MCF 10A (cell line): ENCODE measurements at regions not wholly inside any gene's neighbourhood (a gene's known extent, or its start where the extent isn't known, plus 50 kb on each side); places are given as distances from the start of the nearest gene placed in this dataset.

Experiments used
- BruUV-seq: library from RNA; stranded (reverse); fragments of 400-500 nt; replicated peaks from 2 replicates; lab custom pipeline; 2021; lab: Mats Ljungman, UMichigan
- CTCF ChIA-PET: fragments of 300-600 bp; sonication (Branson Sonifier 250); formaldehyde crosslinking; extraction: SDS; loops from one replicate; lab custom pipeline; 2021; ENCODE audit warnings: antibody characterized with exemption, inconsistent platforms; lab: Yijun Ruan, JAX
- POLR2A ChIA-PET: fragments of 300-600, 350-650 bp; sonication (Branson Sonifier 250); formaldehyde crosslinking; extraction: SDS; loops from one replicate; lab custom pipeline; 2020; ENCODE audit warnings: antibody characterized with exemption, inconsistent platforms; lab: Yijun Ruan, JAX
- DNase-seq: peaks from one replicate; pipeline ENCODE4 v3.0.0-alpha.2; 2018; ENCODE audit not compliant: unreplicated experiment
- H3K27ac Mint-ChIP-seq: one replicate; pipeline ENCODE4 v1.8.0; 2022; ENCODE audit warnings: mild to moderate bottlenecking, low read depth, mixed read lengths; ENCODE audit not compliant: unreplicated experiment
- H3K27me3 Mint-ChIP-seq: one replicate; pipeline ENCODE4 v1.8.0; 2022; ENCODE audit warnings: mixed read lengths; ENCODE audit not compliant: insufficient read depth, unreplicated experiment
- H3K36me3 Mint-ChIP-seq: one replicate; pipeline ENCODE4 v1.8.0; 2022; ENCODE audit warnings: mild to moderate bottlenecking, moderate library complexity, mixed read lengths; ENCODE audit not compliant: insufficient read depth, unreplicated experiment
- H3K4me1 Mint-ChIP-seq: one replicate; pipeline ENCODE4 v1.8.0; 2022; ENCODE audit warnings: mixed read lengths; ENCODE audit not compliant: insufficient read depth, unreplicated experiment
- H3K4me3 Mint-ChIP-seq: one replicate; pipeline ENCODE4 v1.8.0; 2022; ENCODE audit warnings: mild to moderate bottlenecking, moderate library complexity, mixed read lengths; ENCODE audit not compliant: unreplicated experiment
- H3K9me3 Mint-ChIP-seq: one replicate; pipeline ENCODE4 v1.8.0; 2022; ENCODE audit warnings: mixed read lengths; ENCODE audit not compliant: unreplicated experiment
- intact Hi-C: fragments of 100-400 bp; cut with micrococcal nuclease; formaldehyde crosslinking; loops from 2 replicates; pipeline ENCODE4 v1.14.1; 2022
- TF ChIP-seq, protein P1 (sequence below): fragments of 200-600 bp; IDR thresholded peaks from one replicate; pipeline ENCODE4 v1.8.0; 2022; ENCODE audit warnings: antibody characterized with exemption, mild to moderate bottlenecking; ENCODE audit not compliant: unreplicated experiment

DNA sequence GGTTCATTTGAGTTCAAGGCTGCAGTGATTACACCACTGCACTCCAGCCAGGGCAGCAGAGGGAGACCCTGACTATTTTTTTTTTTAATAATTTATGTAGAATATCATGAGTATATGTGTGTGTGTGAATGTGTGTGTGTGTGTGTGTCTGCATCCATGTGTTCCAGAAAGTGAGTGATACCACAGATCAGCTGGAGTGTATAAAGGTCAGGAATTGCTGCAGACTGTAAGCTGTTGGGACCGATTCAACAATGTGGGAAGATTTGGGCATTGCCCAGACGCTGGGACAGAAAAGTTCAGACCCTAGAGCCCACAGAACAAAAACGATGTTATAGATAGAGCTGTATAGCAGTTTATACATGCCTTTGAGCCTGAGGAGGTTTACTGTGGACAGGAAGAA, 435.6 kb downstream of the CCSER2 start:
- ChIA-PET POLR2A (interaction anchor here (0.6 kb wide), 1 partner anchor 248 kb away, joined by 3 read pairs; no protein-coding TSS in a partner anchor), CTCF (interaction anchor here (0.6 to 1.6 kb wide), 3 partner anchors 20 to 415 kb away, joined by 3 to 5 read pairs (median 4); no protein-coding TSS in a partner anchor)
- no peaks in the 10 kb centered on the region for H3K36me3 Mint-ChIP-seq
- TF ChIP-seq, protein P1, sequence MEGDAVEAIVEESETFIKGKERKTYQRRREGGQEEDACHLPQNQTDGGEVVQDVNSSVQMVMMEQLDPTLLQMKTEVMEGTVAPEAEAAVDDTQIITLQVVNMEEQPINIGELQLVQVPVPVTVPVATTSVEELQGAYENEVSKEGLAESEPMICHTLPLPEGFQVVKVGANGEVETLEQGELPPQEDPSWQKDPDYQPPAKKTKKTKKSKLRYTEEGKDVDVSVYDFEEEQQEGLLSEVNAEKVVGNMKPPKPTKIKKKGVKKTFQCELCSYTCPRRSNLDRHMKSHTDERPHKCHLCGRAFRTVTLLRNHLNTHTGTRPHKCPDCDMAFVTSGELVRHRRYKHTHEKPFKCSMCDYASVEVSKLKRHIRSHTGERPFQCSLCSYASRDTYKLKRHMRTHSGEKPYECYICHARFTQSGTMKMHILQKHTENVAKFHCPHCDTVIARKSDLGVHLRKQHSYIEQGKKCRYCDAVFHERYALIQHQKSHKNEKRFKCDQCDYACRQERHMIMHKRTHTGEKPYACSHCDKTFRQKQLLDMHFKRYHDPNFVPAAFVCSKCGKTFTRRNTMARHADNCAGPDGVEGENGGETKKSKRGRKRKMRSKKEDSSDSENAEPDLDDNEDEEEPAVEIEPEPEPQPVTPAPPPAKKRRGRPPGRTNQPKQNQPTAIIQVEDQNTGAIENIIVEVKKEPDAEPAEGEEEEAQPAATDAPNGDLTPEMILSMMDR, result no peak
- intact Hi-C loops, result no loop called here
- H3K4me1 Mint-ChIP-seq, result no peaks in the 10 kb centered on the region
- no TSS peak for BruUV-seq
- no peak overlapping the region for H3K4me3 Mint-ChIP-seq
- DNase-seq, result no peak
- H3K27ac Mint-ChIP-seq, result no peak overlapping the region
- peaks cover 27% of the 10 kb centered on the region for H3K9me3 Mint-ChIP-seq
- H3K27me3 Mint-ChIP-seq, result peaks cover 13% of the 10 kb centered on the region

DNA sequence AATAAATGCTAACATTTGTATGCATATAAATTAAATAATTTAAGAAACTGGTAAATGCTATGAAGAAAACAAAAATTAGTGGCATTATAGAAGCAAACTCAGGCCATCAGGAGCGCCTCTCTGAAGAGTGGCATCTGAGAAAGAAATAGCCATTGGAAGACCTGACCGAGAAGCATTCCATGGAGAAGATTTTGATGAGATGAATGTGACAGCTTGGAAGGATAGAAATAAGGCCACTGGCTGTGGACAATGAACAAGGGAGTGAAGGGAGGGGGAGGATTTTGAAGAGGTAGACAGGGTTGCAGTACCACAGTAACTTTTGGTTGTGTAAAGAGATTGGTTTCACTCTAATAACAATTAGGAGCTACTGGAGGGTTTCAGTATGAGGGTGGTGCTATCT, 436.7 kb downstream of the CCSER2 start:
- no TSS peak for BruUV-seq
- ChIA-PET CTCF (interaction anchor here (0.6 to 1.6 kb wide), 2 partner anchors 21 to 228 kb away, joined by 4 to 5 read pairs; no protein-coding TSS in a partner anchor), POLR2A (interaction anchor here (0.6 kb wide), 1 partner anchor 61 kb away, joined by 3 read pairs; no protein-coding TSS in a partner anchor)
- no peak for DNase-seq
- no peak overlapping the region for H3K27ac Mint-ChIP-seq
- no peaks in the 10 kb centered on the region for H3K4me1 Mint-ChIP-seq
- peaks cover 13% of the 10 kb centered on the region for H3K27me3 Mint-ChIP-seq
- H3K36me3 Mint-ChIP-seq, result no peaks in the 10 kb centered on the region
- TF ChIP-seq, protein P1, result no peak
- intact Hi-C loops, result no loop called here
- H3K4me3 Mint-ChIP-seq, result no peak overlapping the region
- H3K9me3 Mint-ChIP-seq, result peaks cover 32% of the 10 kb centered on the region

DNA sequence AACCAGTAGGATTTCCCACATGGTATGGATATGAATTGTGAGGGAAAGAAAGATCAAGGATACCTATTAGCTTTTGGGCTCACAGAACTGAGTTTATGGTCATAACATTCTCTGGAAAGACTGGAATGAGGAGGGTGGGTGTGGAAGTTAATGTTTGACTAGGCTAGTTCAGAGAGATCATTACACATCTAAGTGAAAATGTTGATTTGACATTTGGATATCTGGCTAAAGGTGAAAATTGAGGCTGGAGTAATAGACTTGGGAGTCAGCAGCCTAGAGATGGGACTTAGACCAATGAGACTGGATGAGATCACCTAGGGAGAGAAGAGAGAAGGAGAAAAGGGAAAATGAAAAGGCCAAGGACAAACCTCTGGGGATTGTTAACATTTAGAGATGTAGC, 437.3 kb downstream of the CCSER2 start:
- intact Hi-C loops, result no loop called here
- no peak overlapping the region for H3K4me3 Mint-ChIP-seq
- ChIA-PET CTCF (no interaction called here), POLR2A (no interaction called here)
- no peak for DNase-seq
- peaks cover 34% of the 10 kb centered on the region for H3K9me3 Mint-ChIP-seq
- H3K27me3 Mint-ChIP-seq, result peaks cover 13% of the 10 kb centered on the region
- H3K27ac Mint-ChIP-seq, result no peak overlapping the region
- H3K36me3 Mint-ChIP-seq, result no peaks in the 10 kb centered on the region
- TF ChIP-seq, protein P1, result no peak
- no peaks in the 10 kb centered on the region for H3K4me1 Mint-ChIP-seq
- BruUV-seq, result no TSS peak

DNA sequence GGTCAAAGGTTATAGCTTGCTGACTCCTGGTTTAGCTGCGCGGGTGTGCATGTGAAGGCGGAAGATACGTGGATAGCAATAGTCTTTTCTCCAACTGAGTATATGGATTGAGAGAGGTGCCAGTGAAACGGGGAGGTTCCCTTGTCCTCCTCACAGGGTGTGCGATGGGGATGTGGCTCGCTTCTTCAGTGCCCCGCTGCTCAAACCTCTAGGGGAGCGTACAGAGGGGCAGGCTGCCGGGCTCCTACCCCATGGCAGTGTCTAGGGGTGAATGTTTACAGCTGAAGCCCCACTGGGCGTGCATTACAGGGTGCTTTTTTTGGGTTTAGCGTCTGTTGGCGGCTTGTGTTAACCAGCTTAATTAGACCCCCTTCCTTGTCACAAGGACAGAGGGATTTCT, 438.5 kb downstream of the CCSER2 start:
- TF ChIP-seq, protein P1, result no peak
- H3K27ac Mint-ChIP-seq, result no peak overlapping the region
- ChIA-PET POLR2A (no interaction called here), CTCF (interaction anchor here (0.6 kb wide), 1 partner anchor 67 kb away, joined by 4 read pairs; no protein-coding TSS in a partner anchor)
- no TSS peak for BruUV-seq
- H3K9me3 Mint-ChIP-seq, result peaks cover 46% of the 10 kb centered on the region
- H3K27me3 Mint-ChIP-seq, result peaks cover 13% of the 10 kb centered on the region
- DNase-seq, result no peak
- no peaks in the 10 kb centered on the region for H3K36me3 Mint-ChIP-seq
- no peaks in the 10 kb centered on the region for H3K4me1 Mint-ChIP-seq
- intact Hi-C loops, result no loop called here
- H3K4me3 Mint-ChIP-seq, result no peak overlapping the region
